SU-DHL-6 (cell line): ENCODE measurements at regions not wholly inside any gene's neighbourhood (a gene's known extent, or its start where the extent isn't known, plus 50 kb on each side); places are given as distances from the start of the nearest gene placed in this dataset.

Source experiments
- H2AFZ ChIP-seq: fragments of 200-600 bp; sonication (generic); 2 replicates; pipeline ENCODE4 v1.6.1; 2014; ENCODE audit warnings: low read depth, mild to moderate bottlenecking, moderate library complexity, mixed read lengths, antibody characterized with exemption, low read length; ENCODE audit not compliant: severe bottlenecking
- H3F3A ChIP-seq: fragments of 200-600 bp; shearing (Covaris generic); 2 replicates; pipeline ENCODE4 v1.6.0; 2016; ENCODE audit warnings: antibody characterized with exemption, mild to moderate bottlenecking; ENCODE audit not compliant: insufficient read depth
- H3K27ac ChIP-seq: fragments of 200-600 bp; sonication (generic); 2 replicates; pipeline ENCODE4 v1.5.1; 2016; ENCODE audit warnings: low read depth, mild to moderate bottlenecking, low read length, moderate library complexity, mixed read lengths
- H3K27me3 ChIP-seq: fragments of 200-600 bp; sonication (generic), shearing (Covaris generic); 2 replicates; pipeline ENCODE4 v1.6.0; 2014; ENCODE audit warnings: mild to moderate bottlenecking, low read length
- H3K36me3 ChIP-seq: fragments of 200-600 bp; sonication (generic); 2 replicates; pipeline ENCODE4 v1.6.1; 2014; ENCODE audit warnings: mild to moderate bottlenecking, low read length, mixed read lengths
- H3K4me2 ChIP-seq: fragments of 300-600, 200-600 bp; shearing (Covaris generic), sonication (generic); 2 replicates; pipeline ENCODE4 v1.6.0; 2014; ENCODE audit warnings: low read length, low read depth, mild to moderate bottlenecking; ENCODE audit not compliant: poor library complexity, severe bottlenecking
- H3K4me3 ChIP-seq: fragments of 200-600 bp; sonication (generic); 2 replicates; pipeline ENCODE4 v1.5.1; 2014; ENCODE audit warnings: antibody characterized with exemption, low read length, mild to moderate bottlenecking, mixed read lengths; ENCODE audit not compliant: insufficient read depth, poor library complexity, severe bottlenecking
- H3K79me2 ChIP-seq: fragments of 200-600 bp; sonication (generic); 2 replicates; pipeline ENCODE4 v1.6.1; 2014; ENCODE audit warnings: mild to moderate bottlenecking, low read length, moderate library complexity; ENCODE audit not compliant: insufficient read depth
- H3K9ac ChIP-seq: fragments of 200-600 bp; sonication (generic); 2 replicates; pipeline ENCODE4 v1.7.0; 2014; ENCODE audit warnings: mild to moderate bottlenecking, low read length
- H3K9me2 ChIP-seq: fragments of 200-600 bp; sonication (generic); replicated peaks from 2 replicates; pipeline ENCODE4 v1.6.1; 2014; ENCODE audit warnings: low read length; ENCODE audit not compliant: insufficient read depth
- H3K9me3 ChIP-seq: fragments of 200-600 bp; sonication (generic); 2 replicates; pipeline ENCODE4 v1.6.1; 2014; ENCODE audit warnings: low read length, mixed read lengths; ENCODE audit not compliant: insufficient read depth
- H4K20me1 ChIP-seq: fragments of 200-600 bp; sonication (generic); 2 replicates; pipeline ENCODE4 v1.6.1; 2014; ENCODE audit warnings: low read depth, mild to moderate bottlenecking, antibody characterized with exemption, low read length, moderate library complexity, mixed read lengths
- CTCF ChIP-seq: fragments of 200-600 bp; sonication (generic); IDR thresholded peaks from one replicate; pipeline ENCODE4 v1.5.1; 2017; ENCODE audit warnings: antibody characterized with exemption, mild to moderate bottlenecking, low read length, moderate library complexity; ENCODE audit not compliant: insufficient read depth, poor library complexity, severe bottlenecking
- EZH2phosphoT487 ChIP-seq: fragments of 200-600 bp; sonication (generic), shearing (Covaris generic); conservative IDR thresholded peaks from 2 replicates; pipeline ENCODE4 v1.6.1; 2018; ENCODE audit warnings: mild to moderate bottlenecking, antibody characterized with exemption, low read length, moderate library complexity, mixed read lengths

- no peaks in the 10 kb centered on the region for H3K79me2 ChIP-seq
- H3K27me3 ChIP-seq = no peaks in the 10 kb centered on the region
- no peaks in the 10 kb centered on the region for H3K36me3 ChIP-seq
- no peaks in the 10 kb centered on the region for H4K20me1 ChIP-seq
- H3K9me2 ChIP-seq = no peaks in the 10 kb centered on the region
- H3K9ac ChIP-seq = no peak overlapping the region
- H2AFZ ChIP-seq = no peak overlapping the region
- H3K4me2 ChIP-seq = no peak overlapping the region
- H3K4me3 ChIP-seq = no peak overlapping the region
- no peaks in the 10 kb centered on the region for H3F3A ChIP-seq
- TF ChIP-seq EZH2phosphoT487 = no peak
- no peak for TF ChIP-seq CTCF
- H3K27ac ChIP-seq = no peak overlapping the region
- H3K9me3 ChIP-seq = no peaks in the 10 kb centered on the region; the same call in 1 of the 2 replicates
These were observed 103.4 kb downstream of the MTNR1A start for GRCh38 chr4:186451982-186452381.

DNA sequence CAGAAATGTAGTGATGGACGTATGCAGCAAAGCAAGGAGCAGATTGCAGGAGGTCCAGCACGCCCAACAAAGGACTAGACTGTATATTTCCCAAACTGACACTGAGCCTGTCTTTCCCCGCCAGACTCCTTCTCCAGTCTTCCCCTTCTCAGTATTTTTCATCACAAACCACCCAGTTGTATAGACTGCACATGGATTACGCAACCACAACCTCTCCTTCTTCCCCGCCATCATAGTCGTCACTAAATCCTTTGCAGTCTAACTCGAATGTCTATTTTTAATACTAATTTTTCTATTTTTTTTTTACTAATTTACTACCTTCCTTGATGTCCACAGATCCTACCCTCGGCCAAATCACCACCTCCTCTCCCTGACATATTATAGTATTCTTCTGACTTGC lies 105.4 kb downstream of the MTNR1A start:
- Histone ChIP-seq H3K9me2 (no peaks in the 10 kb centered on the region), H3K9me3 (no peaks in the 10 kb centered on the region; the same call in 1 of the 2 replicates), H3K79me2 (no peaks in the 10 kb centered on the region), H4K20me1 (no peaks in the 10 kb centered on the region), H3K36me3 (no peaks in the 10 kb centered on the region), H3K4me3 (no peak overlapping the region), H2AFZ (no peak overlapping the region), H3K27me3 (no peaks in the 10 kb centered on the region), H3F3A (no peaks in the 10 kb centered on the region), H3K4me2 (no peak overlapping the region), H3K27ac (no peak overlapping the region), H3K9ac (no peak overlapping the region)
- TF ChIP-seq CTCF (no peak), EZH2phosphoT487 (no peak)

DNA sequence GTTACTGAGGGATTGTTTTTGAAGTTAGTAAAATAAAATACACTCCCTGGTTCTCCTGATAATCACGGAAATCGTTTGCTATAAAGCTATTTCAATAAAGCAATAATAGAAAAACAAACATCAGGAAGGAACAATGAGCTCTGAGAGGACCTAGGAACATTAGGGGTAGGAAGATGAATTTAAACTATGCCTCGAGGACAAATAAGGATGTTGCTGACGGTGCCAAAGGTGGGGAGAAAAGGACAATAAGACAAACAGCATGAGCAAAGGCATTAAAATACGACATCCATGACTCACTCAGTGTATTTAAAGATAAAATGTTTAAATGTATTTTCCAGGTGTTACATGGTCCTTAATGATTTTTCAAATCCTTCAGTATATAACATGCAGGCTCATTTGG lies 110.3 kb downstream of the MTNR1A start:
- no peak for TF ChIP-seq EZH2phosphoT487
- Histone ChIP-seq H3K27me3 (no peaks in the 10 kb centered on the region), H3K79me2 (no peaks in the 10 kb centered on the region), H3K9ac (no peak overlapping the region), H3K36me3 (no peaks in the 10 kb centered on the region), H2AFZ (no peak overlapping the region), H3K9me2 (no peaks in the 10 kb centered on the region), H3K4me3 (no peak overlapping the region), H3K9me3 (no peaks in the 10 kb centered on the region), H4K20me1 (no peaks in the 10 kb centered on the region), H3K4me2 (no peak overlapping the region), H3F3A (no peaks in the 10 kb centered on the region), H3K27ac (no peak overlapping the region)

DNA sequence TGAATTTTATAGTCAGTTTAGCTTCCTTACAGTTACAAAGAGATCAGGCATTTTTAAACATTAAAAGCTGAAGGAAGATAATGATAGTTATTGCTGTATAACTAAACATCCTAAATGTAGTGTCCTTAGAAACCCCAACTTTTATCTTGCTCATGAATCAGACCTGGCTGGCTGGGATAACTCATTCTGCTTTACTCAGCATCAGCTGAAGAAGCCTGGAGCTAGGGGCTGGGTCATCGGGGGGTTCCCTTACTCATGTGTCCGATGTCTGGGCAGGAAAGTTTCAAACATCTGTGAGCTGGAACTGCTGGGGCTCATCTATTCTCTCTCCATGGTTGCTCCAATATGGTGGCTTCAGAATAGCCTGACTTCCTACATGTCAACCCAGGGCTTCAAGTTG lies 113.9 kb downstream of the MTNR1A start:
- Histone ChIP-seq H3K36me3 (no peaks in the 10 kb centered on the region), H3K9ac (no peak overlapping the region), H3F3A (no peaks in the 10 kb centered on the region), H3K79me2 (no peaks in the 10 kb centered on the region), H3K27me3 (no peaks in the 10 kb centered on the region), H3K9me3 (no peaks in the 10 kb centered on the region), H3K27ac (no peak overlapping the region), H3K9me2 (no peaks in the 10 kb centered on the region), H4K20me1 (no peaks in the 10 kb centered on the region), H2AFZ (no peak overlapping the region), H3K4me3 (no peak overlapping the region), H3K4me2 (no peak overlapping the region)
- no peak for TF ChIP-seq EZH2phosphoT487
- TF ChIP-seq CTCF = no peak
